Activated naive CD8-positive, alpha-beta T cell (primary cell): ENCODE measurements at regions not wholly inside any gene's neighbourhood (a gene's known extent, or its start where the extent isn't known, plus 50 kb on each side); places are given as distances from the start of the nearest gene placed in this dataset.

Experiments
- H3K27ac Mint-ChIP-seq: one replicate; pipeline ENCODE4 v1.8.0; 2021; ENCODE audit warnings: mixed read lengths
- H3K27me3 Mint-ChIP-seq: one replicate; pipeline ENCODE4 v1.8.0; 2021; ENCODE audit warnings: mixed read lengths
- H3K36me3 Mint-ChIP-seq: one replicate; pipeline ENCODE4 v1.8.0; 2021; ENCODE audit warnings: mixed read lengths
- H3K4me1 Mint-ChIP-seq: one replicate; pipeline ENCODE4 v1.8.0; 2021; ENCODE audit warnings: low read depth, mixed read lengths
- H3K4me3 Mint-ChIP-seq: one replicate; pipeline ENCODE4 v1.8.0; 2021; ENCODE audit warnings: mild to moderate bottlenecking, mixed read lengths
- H3K9me3 Mint-ChIP-seq: one replicate; pipeline ENCODE4 v1.8.0; 2021; ENCODE audit warnings: low read depth, mixed read lengths

DNA sequence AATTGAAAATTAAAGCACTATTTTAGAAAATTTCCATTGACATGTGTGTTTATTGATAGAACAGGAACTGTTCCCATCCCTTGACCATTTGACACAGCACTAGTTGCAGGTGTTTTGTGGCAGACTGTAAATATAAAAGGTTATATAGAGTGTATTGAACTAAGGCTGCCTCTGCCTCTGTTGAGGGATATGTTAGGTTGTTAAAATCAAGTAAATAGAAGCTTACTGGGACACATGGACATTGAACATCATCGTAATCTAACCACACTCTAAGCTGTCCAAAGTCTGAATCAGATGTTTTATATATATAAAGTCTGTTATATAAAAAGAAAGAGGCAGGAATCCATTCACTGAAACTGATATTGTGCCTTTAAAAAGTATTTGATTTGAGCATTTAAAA is 308.1 kb upstream of the PKN2 start:
- H3K4me3 Mint-ChIP-seq: no peak overlapping the region
- peaks cover 2% of the 10 kb centered on the region for H3K27me3 Mint-ChIP-seq
- no peaks in the 10 kb centered on the region for H3K4me1 Mint-ChIP-seq
- no peaks in the 10 kb centered on the region for H3K9me3 Mint-ChIP-seq
- H3K36me3 Mint-ChIP-seq: no peaks in the 10 kb centered on the region
- no peak overlapping the region for H3K27ac Mint-ChIP-seq

DNA sequence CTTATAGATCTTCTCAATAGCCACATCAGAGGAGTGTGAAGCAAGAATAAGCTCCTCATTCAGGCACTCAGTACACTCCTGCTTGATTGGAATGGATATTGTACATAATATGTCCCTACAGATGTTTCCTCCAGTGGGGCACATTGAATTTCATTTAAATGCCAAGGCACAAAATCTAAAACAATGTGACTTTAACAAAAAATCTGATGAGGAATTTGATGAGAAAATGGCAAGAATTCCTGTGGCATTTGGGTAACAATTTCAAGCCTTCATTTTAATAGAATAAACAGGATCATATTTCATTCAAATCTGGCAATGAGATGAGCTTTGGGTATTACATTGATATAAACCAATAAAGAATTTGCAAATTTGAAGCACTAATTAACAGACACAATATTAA is 307.7 kb upstream of the PKN2 start:
- Mint-ChIP-seq H3K4me3 (no peak overlapping the region), H3K27ac (no peak overlapping the region), H3K36me3 (no peaks in the 10 kb centered on the region), H3K4me1 (no peaks in the 10 kb centered on the region), H3K9me3 (no peaks in the 10 kb centered on the region), H3K27me3 (peaks cover 2% of the 10 kb centered on the region)

DNA sequence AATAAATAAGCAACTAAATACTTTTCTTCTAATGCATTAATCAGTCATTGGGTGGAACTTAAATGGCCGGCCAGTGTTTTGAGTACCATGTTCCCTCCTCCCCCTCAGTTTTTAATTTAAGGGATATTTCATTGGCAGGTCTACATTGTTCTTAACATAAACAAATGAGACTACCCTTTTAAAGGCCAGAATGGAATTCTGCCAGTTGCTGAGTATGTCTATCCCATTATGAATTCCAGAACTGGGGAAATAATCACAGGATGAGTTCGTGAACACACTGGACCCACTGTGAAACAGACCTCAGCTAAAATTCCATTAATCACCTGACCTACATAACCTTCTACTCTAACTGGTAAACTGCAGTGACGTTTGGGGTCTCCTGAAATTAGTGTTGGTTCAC is 305.5 kb upstream of the PKN2 start:
- Mint-ChIP-seq H3K4me3 (no peak overlapping the region), H3K27me3 (peaks cover 4% of the 10 kb centered on the region), H3K9me3 (no peaks in the 10 kb centered on the region), H3K4me1 (no peaks in the 10 kb centered on the region), H3K36me3 (no peaks in the 10 kb centered on the region), H3K27ac (no peak overlapping the region)

DNA sequence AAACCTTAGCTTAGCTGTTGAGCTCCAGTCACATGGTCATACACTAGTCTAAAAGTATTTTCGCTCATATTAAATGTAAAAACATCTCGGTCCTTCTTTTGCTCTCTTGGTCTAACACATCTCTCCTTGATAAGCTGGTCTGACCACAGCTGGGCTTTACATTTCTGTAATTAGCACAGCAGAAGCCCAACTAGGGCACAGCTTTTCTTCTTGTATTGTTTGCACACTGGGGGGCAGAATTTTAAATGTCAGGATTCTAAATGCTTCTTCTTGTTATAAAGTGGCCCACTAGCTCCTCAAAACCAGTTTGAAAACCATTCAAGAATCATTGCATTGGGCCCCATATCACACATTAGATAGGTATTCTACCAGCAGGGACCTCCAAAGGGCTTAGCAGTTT is 289.1 kb upstream of the PKN2 start:
- Mint-ChIP-seq H3K9me3 (peaks cover 6% of the 10 kb centered on the region), H3K4me3 (no peak overlapping the region), H3K27ac (no peak overlapping the region), H3K36me3 (no peaks in the 10 kb centered on the region), H3K27me3 (peaks cover 1% of the 10 kb centered on the region), H3K4me1 (no peaks in the 10 kb centered on the region)

DNA sequence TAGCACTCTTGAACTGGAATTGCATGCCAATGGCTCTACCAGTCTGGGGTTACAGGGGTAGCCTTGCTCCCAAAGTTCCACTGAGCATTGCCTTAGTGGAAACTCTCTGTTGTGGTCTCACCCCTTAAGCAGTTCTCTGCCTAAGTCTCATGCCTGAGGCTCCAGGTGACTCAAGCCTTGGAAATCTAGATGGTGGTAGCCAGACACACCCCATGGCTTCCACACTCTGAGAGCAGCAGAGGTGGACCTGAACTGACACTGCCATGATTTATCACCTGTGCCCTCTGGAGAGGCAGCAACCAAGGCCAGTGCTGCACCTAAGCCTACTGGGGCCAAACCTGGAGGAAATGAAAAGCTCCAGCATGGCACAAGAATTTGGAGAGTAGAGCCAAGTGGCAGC is 285.7 kb upstream of the PKN2 start:
- H3K4me1 Mint-ChIP-seq: no peaks in the 10 kb centered on the region
- H3K9me3 Mint-ChIP-seq: peaks cover 6% of the 10 kb centered on the region
- H3K27me3 Mint-ChIP-seq: peaks cover 1% of the 10 kb centered on the region
- no peaks in the 10 kb centered on the region for H3K36me3 Mint-ChIP-seq
- H3K27ac Mint-ChIP-seq: no peak overlapping the region
- no peak overlapping the region for H3K4me3 Mint-ChIP-seq

- Mint-ChIP-seq H3K4me3 (no peak overlapping the region), H3K27me3 (peaks cover 1% of the 10 kb centered on the region), H3K27ac (no peak overlapping the region), H3K4me1 (no peaks in the 10 kb centered on the region), H3K36me3 (no peaks in the 10 kb centered on the region), H3K9me3 (peaks cover 6% of the 10 kb centered on the region)
Observed at GRCh38 chr1:88399690-88400089, 284.4 kb upstream of the PKN2 start.

DNA sequence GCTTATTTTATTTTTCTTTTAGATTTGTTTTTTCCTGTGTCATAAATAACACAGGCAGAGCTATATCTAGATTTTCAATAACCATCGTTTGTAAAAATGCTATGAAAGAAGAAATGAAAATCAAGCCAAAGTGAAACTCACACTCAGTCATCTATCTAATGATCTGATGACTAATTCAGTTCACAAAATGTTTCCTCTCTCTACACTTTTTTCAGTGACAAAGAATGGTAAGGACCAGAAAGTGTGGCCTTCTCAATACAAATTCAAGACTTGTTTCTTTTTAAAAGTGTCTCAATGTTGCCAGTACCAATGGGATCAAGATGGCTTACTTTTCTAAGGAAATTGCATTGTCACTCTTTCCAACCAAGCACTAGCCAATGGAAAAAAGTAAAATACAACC is 282.8 kb upstream of the PKN2 start:
- Mint-ChIP-seq H3K4me1 (no peaks in the 10 kb centered on the region), H3K4me3 (no peak overlapping the region), H3K27ac (peak overlapping the region; percentile 16), H3K27me3 (no peaks in the 10 kb centered on the region), H3K36me3 (no peaks in the 10 kb centered on the region), H3K9me3 (peaks cover 4% of the 10 kb centered on the region)

GRCh38 chr1:88404582-88404981 is 279.5 kb upstream of the PKN2 start:
- Mint-ChIP-seq H3K4me3 (no peak overlapping the region), H3K4me1 (no peaks in the 10 kb centered on the region), H3K27ac (no peak overlapping the region), H3K9me3 (no peaks in the 10 kb centered on the region), H3K36me3 (no peaks in the 10 kb centered on the region), H3K27me3 (no peaks in the 10 kb centered on the region)

DNA sequence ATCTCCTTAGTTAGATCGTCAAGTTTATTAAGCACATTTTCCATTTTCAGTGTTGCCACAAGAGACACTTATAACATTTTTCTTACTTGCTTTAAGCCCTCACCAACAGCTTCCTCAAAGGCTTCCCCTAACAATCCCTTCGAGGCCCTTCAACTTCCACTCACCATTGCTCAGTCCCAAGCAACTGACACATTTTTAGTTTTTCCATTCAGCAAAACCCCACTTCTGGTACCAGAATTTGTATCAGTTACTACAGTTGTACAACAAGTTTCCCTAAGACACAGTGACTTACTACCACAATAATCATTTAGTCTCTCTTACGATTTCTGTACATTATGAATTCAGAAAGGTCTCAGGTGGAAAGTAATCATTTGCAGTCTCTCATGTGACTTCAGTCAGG is 276.8 kb upstream of the PKN2 start:
- Mint-ChIP-seq H3K4me1 (no peaks in the 10 kb centered on the region), H3K9me3 (no peaks in the 10 kb centered on the region), H3K27me3 (no peaks in the 10 kb centered on the region), H3K27ac (no peak overlapping the region), H3K36me3 (no peaks in the 10 kb centered on the region), H3K4me3 (no peak overlapping the region)

GRCh38 chr1:88421997-88422396 is 262.1 kb upstream of the PKN2 start:
- Mint-ChIP-seq H3K4me3 (no peak overlapping the region), H3K4me1 (no peaks in the 10 kb centered on the region), H3K27me3 (no peaks in the 10 kb centered on the region), H3K9me3 (peaks cover 32% of the 10 kb centered on the region), H3K36me3 (peaks cover 2% of the 10 kb centered on the region), H3K27ac (no peak overlapping the region)

DNA sequence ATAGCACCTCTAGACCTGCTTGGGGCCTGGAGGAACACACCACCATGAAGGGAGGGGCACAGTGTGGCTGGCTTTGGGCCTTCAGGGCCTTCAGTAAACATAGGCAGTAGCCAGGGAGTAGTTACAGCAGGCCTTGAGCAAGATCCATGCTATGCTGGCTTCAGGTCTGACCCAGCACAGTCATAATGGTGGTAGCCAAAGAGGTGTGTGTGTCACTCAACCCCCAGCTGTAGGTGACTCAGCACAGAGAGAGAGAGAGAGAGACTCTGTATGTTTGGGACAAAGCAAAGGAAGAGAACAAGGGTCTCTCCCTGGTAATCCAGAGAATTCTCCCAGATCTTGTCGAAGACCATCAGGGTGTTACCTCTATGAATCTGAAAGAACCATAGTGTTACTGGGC is 250.5 kb upstream of the PKN2 start:
- H3K27me3 Mint-ChIP-seq: no peaks in the 10 kb centered on the region
- peaks cover 26% of the 10 kb centered on the region for H3K9me3 Mint-ChIP-seq
- no peaks in the 10 kb centered on the region for H3K36me3 Mint-ChIP-seq
- no peaks in the 10 kb centered on the region for H3K4me1 Mint-ChIP-seq
- H3K27ac Mint-ChIP-seq: no peak overlapping the region
- H3K4me3 Mint-ChIP-seq: no peak overlapping the region

DNA sequence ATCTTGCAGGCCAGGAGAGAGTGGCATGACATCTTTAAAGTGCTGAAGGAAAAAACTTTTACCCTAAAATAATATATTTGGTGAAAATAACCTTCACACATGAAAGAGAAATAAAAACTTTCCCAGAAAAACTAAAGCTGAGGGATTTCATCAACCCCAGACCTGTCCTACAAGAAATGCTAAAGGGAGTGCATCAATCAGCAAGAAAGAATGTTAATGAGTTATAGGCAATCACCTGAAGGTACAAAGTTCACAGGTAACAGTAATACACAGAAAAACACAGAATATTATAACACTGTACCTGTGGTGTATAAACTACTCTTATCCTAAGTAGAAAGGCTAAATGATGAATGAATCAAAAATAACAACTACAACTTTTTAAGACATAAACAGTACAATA is 249.2 kb upstream of the PKN2 start:
- no peaks in the 10 kb centered on the region for H3K27me3 Mint-ChIP-seq
- H3K36me3 Mint-ChIP-seq: no peaks in the 10 kb centered on the region
- H3K9me3 Mint-ChIP-seq: peaks cover 31% of the 10 kb centered on the region
- no peak overlapping the region for H3K27ac Mint-ChIP-seq
- H3K4me3 Mint-ChIP-seq: no peak overlapping the region
- H3K4me1 Mint-ChIP-seq: no peaks in the 10 kb centered on the region

DNA sequence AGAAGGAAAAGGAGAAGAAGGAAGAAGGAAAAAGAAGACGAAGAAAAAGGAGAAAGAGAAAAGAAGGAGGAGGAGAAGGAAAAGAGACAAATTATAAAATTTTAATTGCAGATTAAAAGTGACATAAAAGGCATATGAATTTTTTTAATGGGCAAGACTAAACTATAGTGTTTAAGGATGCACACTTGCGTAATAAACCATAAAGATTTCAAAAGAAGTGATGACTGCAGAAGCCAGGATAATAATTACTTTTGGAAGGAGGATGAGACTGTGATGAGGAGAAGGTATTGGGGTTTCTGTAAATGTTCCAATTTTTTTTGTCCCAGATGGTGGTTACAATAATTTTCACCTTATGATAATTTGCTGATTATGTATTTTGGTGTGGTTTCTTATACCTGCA is 243.1 kb upstream of the PKN2 start:
- Mint-ChIP-seq H3K4me3 (no peak overlapping the region), H3K9me3 (peaks cover 21% of the 10 kb centered on the region), H3K36me3 (no peaks in the 10 kb centered on the region), H3K27ac (no peak overlapping the region), H3K27me3 (no peaks in the 10 kb centered on the region), H3K4me1 (no peaks in the 10 kb centered on the region)

- Mint-ChIP-seq H3K27me3 (peaks cover 4% of the 10 kb centered on the region), H3K27ac (no peak overlapping the region), H3K4me1 (no peaks in the 10 kb centered on the region), H3K36me3 (no peaks in the 10 kb centered on the region), H3K9me3 (peaks cover 19% of the 10 kb centered on the region), H3K4me3 (no peak overlapping the region)
Observed at GRCh38 chr1:88451856-88452255, 232.2 kb upstream of the PKN2 start.

- H3K36me3 Mint-ChIP-seq: no peaks in the 10 kb centered on the region
- peaks cover 15% of the 10 kb centered on the region for H3K9me3 Mint-ChIP-seq
- H3K27me3 Mint-ChIP-seq: peaks cover 4% of the 10 kb centered on the region
- H3K27ac Mint-ChIP-seq: no peak overlapping the region
- H3K4me1 Mint-ChIP-seq: no peaks in the 10 kb centered on the region
- H3K4me3 Mint-ChIP-seq: no peak overlapping the region
Observed at GRCh38 chr1:88453295-88453694, 230.8 kb upstream of the PKN2 start.

- H3K27ac Mint-ChIP-seq: no peak overlapping the region
- H3K36me3 Mint-ChIP-seq: no peaks in the 10 kb centered on the region
- no peaks in the 10 kb centered on the region for H3K4me1 Mint-ChIP-seq
- H3K27me3 Mint-ChIP-seq: peaks cover 6% of the 10 kb centered on the region
- peaks cover 1% of the 10 kb centered on the region for H3K9me3 Mint-ChIP-seq
- no peak overlapping the region for H3K4me3 Mint-ChIP-seq
Observed at GRCh38 chr1:88454781-88455180, 229.3 kb upstream of the PKN2 start.
